ENCODE measurements at regions not wholly inside any gene's neighbourhood (a gene's known extent, or its start where the extent isn't known, plus 50 kb on each side); places are given as distances from the start of the nearest gene placed in this dataset.

GRCh38 chr1:168782559-168783116 lies 53.6 kb upstream of the DPT start:
- no peak for DNase-seq

- no peak for DNase-seq
These were observed 54.6 kb upstream of the DPT start for GRCh38 chr1:168783458-168784210.

DNA sequence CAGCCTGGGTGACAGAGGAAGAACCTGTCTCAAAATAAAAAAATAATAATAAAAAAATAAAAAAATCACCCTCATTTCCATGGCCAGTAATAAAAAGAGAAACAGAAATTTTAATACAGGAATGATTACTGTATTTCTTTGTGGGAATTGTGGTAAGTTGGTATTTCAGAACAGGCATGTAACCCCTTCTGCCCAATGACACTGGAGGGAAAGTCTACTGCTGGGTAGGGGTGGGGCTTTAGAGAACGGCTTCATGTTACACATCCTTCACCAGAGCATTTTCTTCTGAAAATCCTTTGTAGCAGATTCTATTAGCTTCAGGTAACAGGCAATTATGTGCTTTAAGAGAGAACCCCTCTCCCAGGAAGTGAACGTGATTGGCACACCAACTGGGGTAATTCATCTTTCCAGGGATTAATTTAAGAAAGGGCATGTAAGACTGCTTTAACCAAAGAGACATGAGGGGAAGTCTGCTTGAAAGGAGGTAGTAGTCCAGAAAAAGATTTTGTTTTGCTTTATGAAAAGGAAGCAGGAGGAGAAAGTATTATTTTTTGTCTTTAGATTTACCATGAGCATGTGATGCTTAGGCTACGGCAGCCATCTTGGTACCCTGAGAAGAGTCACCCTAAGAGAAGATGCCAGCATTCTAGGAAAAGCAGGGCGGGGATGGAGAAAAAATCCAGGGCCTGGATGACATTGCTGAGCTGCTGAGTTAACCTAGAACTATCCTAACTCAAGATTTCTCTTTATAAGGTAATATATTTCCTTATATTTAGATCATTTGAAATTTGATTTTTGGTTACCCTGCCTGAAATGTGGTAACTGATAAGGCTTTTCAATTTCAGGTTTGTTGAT lies 57.7 kb upstream of the DPT start:
- no peak for DNase-seq

- no peak for DNase-seq
These were observed 59.3 kb upstream of the DPT start for GRCh38 chr1:168788258-168788657.

- no peak for DNase-seq
These were observed 60.5 kb upstream of the DPT start for GRCh38 chr1:168789501-168789900.

GRCh38 chr1:168792142-168792541 lies 63.1 kb upstream of the DPT start:
- DNase-seq: no peak

- DNase-seq: no peak
These were observed 63.7 kb upstream of the DPT start for GRCh38 chr1:168792592-168793125.

GRCh38 chr1:168794057-168794456 lies 65.1 kb upstream of the DPT start:
- no peak for DNase-seq

DNA sequence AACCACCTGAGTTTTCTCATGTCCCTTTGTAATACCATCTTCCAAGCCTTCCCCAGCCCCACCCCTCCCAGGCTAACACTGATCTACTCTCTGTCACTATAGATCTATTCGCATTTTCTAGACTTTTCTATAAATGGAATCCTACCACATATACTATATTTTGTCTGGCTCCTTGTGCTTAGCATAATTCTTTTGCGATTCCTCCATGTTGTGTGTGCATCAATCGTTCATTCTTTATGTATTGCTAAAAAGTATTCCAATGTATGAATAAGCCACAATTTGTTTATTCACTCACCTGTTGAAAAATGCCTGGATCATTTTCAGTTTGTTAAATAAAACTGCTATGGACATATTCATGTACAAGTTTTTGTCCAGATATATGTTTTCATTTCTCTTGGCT lies 66.7 kb upstream of the DPT start:
- DNase-seq: no peak

- DNase-seq: no peak
These were observed 71.1 kb upstream of the DPT start for GRCh38 chr1:168799927-168800605.

- no peak for DNase-seq
These were observed 72.2 kb upstream of the DPT start for GRCh38 chr1:168801032-168801745.

DNA sequence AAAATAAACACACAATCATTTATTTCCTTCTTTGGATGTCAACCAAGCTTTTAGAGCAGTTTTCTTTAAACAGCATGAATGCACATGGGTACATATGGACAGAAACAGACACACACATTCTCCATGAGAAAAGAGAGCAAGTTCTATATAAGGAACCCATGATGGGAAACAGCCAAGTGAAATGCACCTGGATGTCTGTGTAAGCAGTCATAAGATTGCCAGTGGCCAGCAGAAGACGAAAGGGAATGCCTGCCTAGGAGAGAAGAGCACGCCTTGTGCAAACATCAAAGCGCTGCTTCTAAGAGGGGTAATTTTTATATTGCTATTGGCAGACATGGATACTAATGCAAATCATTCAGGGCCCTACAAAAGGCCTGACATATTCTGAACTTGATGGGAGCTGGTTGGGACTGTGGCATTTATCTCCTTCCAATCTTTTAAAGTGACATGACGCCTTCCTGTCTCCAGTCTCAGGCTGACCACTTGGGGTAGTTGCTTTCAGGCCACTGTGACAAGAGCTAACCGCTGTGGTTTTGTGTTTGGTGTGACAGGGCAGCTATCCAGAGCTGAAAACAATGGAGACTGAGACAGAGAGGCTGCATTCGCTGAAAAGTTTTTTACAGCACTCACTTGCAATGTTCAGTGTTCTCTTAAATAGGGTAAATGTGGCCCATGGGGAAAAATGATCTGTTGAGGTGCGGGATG lies 75.0 kb upstream of the DPT start:
- no peak for DNase-seq

DNA sequence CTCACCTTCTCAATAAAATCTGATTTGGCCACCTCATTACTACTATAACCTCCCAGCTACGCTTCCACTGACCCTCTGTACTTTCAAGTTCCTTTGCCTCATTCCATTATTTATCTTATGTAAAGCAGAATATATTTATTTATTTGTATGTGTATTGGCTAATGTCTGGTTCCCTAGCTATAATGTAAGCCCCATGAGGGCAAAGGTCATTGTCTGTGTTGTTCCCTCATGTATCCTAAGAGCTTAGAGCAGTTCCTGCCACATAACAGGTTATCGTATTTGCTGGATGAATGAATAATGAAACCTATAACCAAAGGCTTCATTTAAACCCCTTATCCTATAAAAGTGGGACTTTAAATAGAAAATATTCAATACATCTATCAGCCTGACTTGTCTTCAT lies 77.9 kb upstream of the DPT start:
- no peak for DNase-seq

GRCh38 chr1:168811176-168811575 lies 82.2 kb upstream of the DPT start:
- DNase-seq: no peak

DNA sequence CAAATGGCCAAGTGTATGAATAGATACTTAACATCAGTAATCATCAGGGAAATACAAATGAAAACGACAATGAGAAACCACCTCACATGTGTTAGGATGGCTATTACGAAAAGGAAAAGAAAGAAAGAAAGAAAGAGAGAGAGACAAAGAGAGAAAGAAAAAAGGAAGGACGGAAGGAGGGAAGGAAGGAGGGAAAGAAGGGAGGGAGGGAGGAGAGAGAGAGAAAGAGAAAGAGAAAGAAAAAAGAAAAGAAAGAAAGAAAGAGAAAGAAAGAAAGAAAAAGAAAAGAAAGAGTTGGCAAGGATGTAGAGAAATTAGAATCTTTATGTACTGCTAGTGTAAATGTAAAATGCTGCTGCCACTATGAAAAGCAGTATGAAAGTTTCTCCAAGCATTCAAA lies 90.7 kb upstream of the DPT start:
- DNase-seq: no peak

GRCh38 chr1:168821434-168821833 lies 92.4 kb upstream of the DPT start:
- DNase-seq: no peak

DNA sequence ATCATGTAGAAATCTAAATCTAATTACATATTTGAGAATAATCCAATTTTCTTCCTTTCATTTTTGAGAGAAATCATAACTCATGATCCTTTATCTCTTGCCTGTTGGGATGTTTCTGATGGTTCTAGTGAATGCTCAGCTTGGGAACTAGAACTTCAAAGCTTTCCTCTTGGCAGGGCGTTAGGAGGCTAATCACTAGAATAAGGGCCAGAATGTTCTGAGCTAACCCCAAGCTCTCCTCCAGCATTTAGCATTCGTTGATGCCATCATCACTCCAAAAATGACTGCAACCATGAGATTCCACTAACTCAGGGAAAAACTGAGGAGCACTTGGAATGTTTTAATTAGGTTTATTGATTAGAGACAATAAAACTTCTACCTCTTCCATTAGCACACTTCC lies 93.9 kb upstream of the DPT start:
- no peak for DNase-seq

DNA sequence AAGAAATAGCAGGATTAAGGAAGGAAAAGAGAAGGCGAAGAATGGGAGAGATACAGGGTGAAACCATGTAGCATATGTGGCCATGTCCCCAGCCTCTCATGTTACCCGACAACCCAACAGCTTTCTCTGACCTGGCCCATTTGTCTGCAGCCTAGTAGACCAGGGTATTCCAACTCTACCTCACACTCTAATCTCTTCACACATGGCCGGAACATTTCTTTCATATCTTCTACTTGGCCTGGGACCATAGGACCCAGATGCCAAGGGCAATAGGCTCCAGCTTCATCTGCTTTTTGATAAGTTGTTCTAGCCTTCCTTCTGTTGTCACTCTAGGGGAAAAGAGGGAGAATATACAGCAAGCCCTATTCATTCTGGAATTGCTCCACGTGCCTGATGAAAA lies 95.0 kb upstream of the DPT start:
- no peak for DNase-seq

GRCh38 chr1:168824418-168825065 lies 95.5 kb upstream of the DPT start:
- DNase-seq: peak; percentile 61

- DNase-seq: no peak
These were observed 96.1 kb upstream of the DPT start for GRCh38 chr1:168825129-168825528.

- no peak for DNase-seq
These were observed 96.8 kb upstream of the DPT start for GRCh38 chr1:168825820-168826219.

Measured in activated CD8-positive, alpha-beta memory T cell treated with anti-CD3 and anti-CD28 coated beads for 24 hours (primary cell).